ENCODE measurements at regions not wholly inside any gene's neighbourhood (a gene's known extent, or its start where the extent isn't known, plus 50 kb on each side); places are given as distances from the start of the nearest gene placed in this dataset.

DNA sequence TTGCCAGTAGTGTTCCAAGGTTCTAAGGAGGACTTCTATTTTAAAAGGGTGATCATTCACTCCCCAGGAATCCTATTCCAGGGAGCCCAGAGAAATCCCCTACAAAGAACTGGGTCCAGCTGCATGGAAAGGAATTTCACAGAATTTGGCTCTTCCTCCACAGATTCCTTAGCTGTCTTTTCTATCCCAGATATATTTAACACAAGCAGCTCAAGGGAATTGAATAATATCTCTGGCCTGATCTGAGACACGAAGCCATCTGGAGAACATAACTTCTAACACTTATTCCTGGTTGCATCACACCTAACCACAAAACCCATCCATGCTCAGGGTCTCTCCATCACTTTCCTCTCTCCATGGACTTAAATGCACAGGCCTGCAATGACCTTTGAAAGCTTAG lies 306.7 kb upstream of the ACVR2A start:
- Histone ChIP-seq H3K4me1 (ENCODE audit: insufficient read depth) (no peaks in the 10 kb centered on the region), H3K4me3 (no peak overlapping the region), H3F3A (replicated peaks; ENCODE audit: low read depth) (no peaks in the 10 kb centered on the region), H3K4me2 (no peak overlapping the region), H3K9me2 (ENCODE audit: insufficient read depth) (0 out of 2 replicates have a peak, but pooled peaks cover 9% of the 10 kb centered on the region), H4K20me1 (replicated peaks; ENCODE audit: insufficient read depth) (no peaks in the 10 kb centered on the region), H2AFZ (no peak overlapping the region), H3K27me3 (ENCODE audit: insufficient read depth) (no peaks in the 10 kb centered on the region), H3K79me2 (replicated peaks; ENCODE audit: insufficient read depth) (no peaks in the 10 kb centered on the region), H3K27ac (ENCODE audit: low read depth) (no peak overlapping the region), H3K36me3 (ENCODE audit: insufficient read depth) (no peaks in the 10 kb centered on the region)
- Mint-ChIP-seq H3K27me3 (ENCODE audit: insufficient read depth, low read depth, poor library complexity) (no peaks in the 10 kb centered on the region), H3K4me3 (no peak overlapping the region), H3K36me3 (ENCODE audit: low read depth) (0 out of 3 replicates have a peak, but pooled peaks cover 2% of the 10 kb centered on the region), H3K27ac (no peak overlapping the region), H3K9me3 (no peaks in the 10 kb centered on the region), H3K4me1 (no peaks in the 10 kb centered on the region)
- TF ChIP-seq JUNB (IDR thresholded peaks at IDR 0.05; ENCODE audit: unreplicated experiment) (no peak), EZH2phosphoT487 (IDR thresholded peaks at IDR 0.05; ENCODE audit: unreplicated experiment) (no peak), ZNF114 (CRISPR knock-in tag; IDR thresholded peaks at IDR 0.05) (no peak), EZH2 (IDR thresholded peaks at IDR 0.05; ENCODE audit: low read depth, unreplicated experiment) (no peak)
- ATAC-seq = no peak
- no peak for DNase-seq (ENCODE audit: low spot score)

DNA sequence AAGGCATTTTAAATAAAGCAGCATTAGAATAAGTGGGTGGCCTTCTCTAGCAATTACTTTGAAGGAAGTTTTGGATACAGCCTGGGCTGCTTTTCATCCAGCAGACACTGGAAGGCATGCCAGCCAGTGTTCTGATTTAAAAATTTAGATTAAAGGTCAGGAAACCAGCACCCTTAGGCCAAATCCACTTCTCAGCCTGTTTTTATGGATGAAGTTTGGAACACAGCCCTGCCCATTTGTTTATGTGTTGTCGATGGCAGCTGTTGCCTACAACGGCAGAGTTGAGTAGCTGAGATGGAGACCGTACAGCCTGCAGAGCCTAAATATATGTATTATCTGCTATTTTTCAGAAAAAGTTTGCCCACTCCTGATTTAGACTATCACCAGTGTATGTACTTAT lies 313.6 kb upstream of the ACVR2A start:
- H3K9me2 ChIP-seq (ENCODE audit: insufficient read depth) = 0 out of 2 replicates have a peak, but pooled peaks cover 9% of the 10 kb centered on the region
- no peak overlapping the region for H3K4me2 ChIP-seq
- no peaks in the 10 kb centered on the region for H3K4me1 ChIP-seq (ENCODE audit: insufficient read depth)
- no peaks in the 10 kb centered on the region for H3K27me3 ChIP-seq (ENCODE audit: insufficient read depth)
- H3K36me3 ChIP-seq (ENCODE audit: insufficient read depth) = no peaks in the 10 kb centered on the region
- no peaks in the 10 kb centered on the region for H3K27me3 Mint-ChIP-seq (ENCODE audit: insufficient read depth, low read depth, poor library complexity)
- H3K36me3 Mint-ChIP-seq (ENCODE audit: low read depth) = no peaks in the 10 kb centered on the region
- DNase-seq (ENCODE audit: low spot score) (no peak), ATAC-seq (no peak)
- H3K79me2 ChIP-seq (replicated peaks; ENCODE audit: insufficient read depth) = no peaks in the 10 kb centered on the region
- H3K9me3 Mint-ChIP-seq = no peaks in the 10 kb centered on the region
- H3K4me3 Mint-ChIP-seq = no peak overlapping the region
- H3K4me3 ChIP-seq = no peak overlapping the region
- no peak overlapping the region for H3K27ac Mint-ChIP-seq
- H3K4me1 Mint-ChIP-seq = no peaks in the 10 kb centered on the region; the same call in 1 of the 3 replicates
- no peaks in the 10 kb centered on the region for H3F3A ChIP-seq (replicated peaks; ENCODE audit: low read depth)
- H2AFZ ChIP-seq = no peak overlapping the region
- H4K20me1 ChIP-seq (replicated peaks; ENCODE audit: insufficient read depth) = no peaks in the 10 kb centered on the region
- H3K27ac ChIP-seq (ENCODE audit: low read depth) = no peak overlapping the region
- TF ChIP-seq REST (IDR thresholded peaks at IDR 0.05; ENCODE audit: unreplicated experiment) (no peak), JUNB (IDR thresholded peaks at IDR 0.05; ENCODE audit: unreplicated experiment) (no peak), STAT1 (IDR thresholded peaks at IDR 0.05; ENCODE audit: unreplicated experiment) (no peak), ETS1 (IDR thresholded peaks at IDR 0.05) (no peak), EZH2 (IDR thresholded peaks at IDR 0.05; ENCODE audit: low read depth, unreplicated experiment) (no peak), NANOG (IDR thresholded peaks at IDR 0.05; ENCODE audit: borderline replicate concordance) (no peak), CREB1 (CRISPR knock-in tag; IDR thresholded peaks at IDR 0.05; ENCODE audit: low read depth) (no peak), POLR2AphosphoS5 (IDR thresholded peaks at IDR 0.05; ENCODE audit: low read depth) (no peak), CTCF (conservative IDR thresholded peaks at IDR 0.05; ENCODE audit: low read depth in 2 of 2) (no peak)

All from GM23338 (cell line).